Ovary (tissue), 7 donors: ENCODE measurements at regions not wholly inside any gene's neighbourhood (a gene's known extent, or its start where the extent isn't known, plus 50 kb on each side); places are given as distances from the start of the nearest gene placed in this dataset.

Experiments used
- DNase-seq, 5 donors: peaks; one replicate each; pipeline ENCODE4 v3.0.0-alpha.2; 2019 to 2020
- H3K27ac ChIP-seq, 2 donors: fragments of 200-600 bp; one replicate each; pipeline versions ENCODE4 v1.5.1 to v1.8.0; 2019 to 2022
- H3K27me3 ChIP-seq: fragments of 200-600 bp; one replicate; pipeline ENCODE4 v1.8.0; 2022
- H3K36me3 ChIP-seq: fragments of 200-600 bp; sonication (generic); one replicate; pipeline ENCODE4 v1.5.1; 2019
- H3K4me1 ChIP-seq: one replicate; pipeline ENCODE4 v1.8.1; 2013; ENCODE audit warnings: mild to moderate bottlenecking, moderate library complexity; ENCODE audit not compliant: insufficient read depth
- H3K4me3 ChIP-seq: fragments of 200-600 bp; sonication (generic); one replicate; pipeline ENCODE4 v1.5.1; 2017
- H3K9me3 ChIP-seq, 2 donors: fragments of 200-600 bp in 1 of 2; sonication (generic) in 1 of 2; one replicate each; pipeline versions ENCODE4 v1.5.1 to v1.8.1; 2013 to 2019; ENCODE audit warnings: mild to moderate bottlenecking in 1 of 2, moderate library complexity in 1 of 2
- CTCF ChIP-seq, 3 donors: fragments of 450-650 bp in 2 of 3; fragments of 200-600 bp in 1 of 3; IDR thresholded peaks; one replicate each; pipeline versions ENCODE4 v1.5.1 to v1.8.0; 2016 to 2022; ENCODE audit warnings: antibody characterized with exemption in 3 of 3, mild to moderate bottlenecking in 1 of 3
- EP300 ChIP-seq: sonication (generic); formaldehyde crosslinking; IDR thresholded peaks from one replicate; pipeline ENCODE4 v1.6.1; 2017; ENCODE audit warnings: antibody characterized with exemption
- POLR2A ChIP-seq: fragments of 450-650 bp; IDR thresholded peaks from one replicate; pipeline ENCODE4 v1.6.1; 2017; ENCODE audit warnings: antibody characterized with exemption, mild to moderate bottlenecking, moderate library complexity
- WGBS, 3 donors: extraction: QIAGEN DNeasy Blood & Tissue Kit in 1 of 3; methylation state at CpG; one replicate each; pipeline versions ENCODE4 v1.1.5 to v1.1.7; 2013 to 2017; 5-methylcytosine and 5-hydroxymethylcytosine counted together
- intact Hi-C, 4 donors: fragments of 100-400 bp; cut with DNase I; formaldehyde crosslinking; loops; one replicate each; pipeline versions ENCODE4 v1.11.0 to v1.15.1; 2022 to 2023
- donor health status: DM: no; HTN: no; CAD: no; lungs with moderate emphysema.
- donor health status: DM: no; HTN: no; CAD: no.
- donor health status: Bipolar disorder and iron deficiency.
- donor health status: DM: no; HTN: no; CAD: no.
- donor health status: DM: yes; HTN: yes; CAD: no.

- H3K4me3 ChIP-seq, result no peak overlapping the region
- no peaks in the 10 kb centered on the region for H3K4me1 ChIP-seq
- intact Hi-C loops, result no loop called here
- no peaks in the 10 kb centered on the region for H3K27me3 ChIP-seq
- WGBS, 3 donors, result 95 to 97% (median 95%) methylated on average over 5 of the region's 5 CpGs
- peaks cover 0 to 10% of the 10 kb centered on the region in 2 donors for H3K9me3 ChIP-seq
- H3K36me3 ChIP-seq, result no peaks in the 10 kb centered on the region
- TF ChIP-seq POLR2A (no peak), CTCF (IDR thresholded peaks at IDR 0.05) (no peak), EP300 (no peak)
- H3K27ac ChIP-seq, result no peak overlapping the region
- no peak for DNase-seq
Observed at GRCh38 chr16:11480634-11481033, 106.1 kb downstream of the LITAF start.

DNA sequence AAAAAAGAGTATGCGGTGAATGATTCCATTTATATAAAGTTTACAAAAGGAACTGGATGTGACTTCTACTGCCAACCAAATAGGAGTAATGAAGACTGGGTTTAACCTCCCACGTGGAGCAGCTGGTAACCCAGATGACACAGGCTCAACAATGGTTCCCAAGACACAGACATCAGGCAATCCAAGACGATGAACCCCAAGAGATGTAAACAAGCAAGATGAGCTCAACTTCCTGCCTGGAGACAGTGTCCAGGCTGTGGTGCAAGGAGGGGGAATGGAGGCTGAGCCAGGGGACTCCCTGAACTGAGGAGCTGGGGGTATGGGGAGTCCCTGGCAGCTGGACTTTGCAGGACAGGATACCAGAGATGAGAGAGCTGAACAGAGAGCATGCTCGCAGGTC lies 104.7 kb downstream of the LITAF start:
- intact Hi-C loops, result no loop called here
- H3K4me3 ChIP-seq, result no peak overlapping the region
- H3K36me3 ChIP-seq, result no peaks in the 10 kb centered on the region
- H3K4me1 ChIP-seq, result no peaks in the 10 kb centered on the region
- no peak for TF ChIP-seq POLR2A
- TF ChIP-seq EP300, result no peak
- TF ChIP-seq CTCF (IDR thresholded peaks at IDR 0.05), result no peak
- 61 to 71% (median 62%) methylated on average over 4 of the region's 4 CpGs for WGBS, 3 donors
- no peak overlapping the region for H3K27ac ChIP-seq
- H3K9me3 ChIP-seq, result peaks cover 0 to 10% of the 10 kb centered on the region in 2 donors
- no peak for DNase-seq
- H3K27me3 ChIP-seq, result no peaks in the 10 kb centered on the region

DNA sequence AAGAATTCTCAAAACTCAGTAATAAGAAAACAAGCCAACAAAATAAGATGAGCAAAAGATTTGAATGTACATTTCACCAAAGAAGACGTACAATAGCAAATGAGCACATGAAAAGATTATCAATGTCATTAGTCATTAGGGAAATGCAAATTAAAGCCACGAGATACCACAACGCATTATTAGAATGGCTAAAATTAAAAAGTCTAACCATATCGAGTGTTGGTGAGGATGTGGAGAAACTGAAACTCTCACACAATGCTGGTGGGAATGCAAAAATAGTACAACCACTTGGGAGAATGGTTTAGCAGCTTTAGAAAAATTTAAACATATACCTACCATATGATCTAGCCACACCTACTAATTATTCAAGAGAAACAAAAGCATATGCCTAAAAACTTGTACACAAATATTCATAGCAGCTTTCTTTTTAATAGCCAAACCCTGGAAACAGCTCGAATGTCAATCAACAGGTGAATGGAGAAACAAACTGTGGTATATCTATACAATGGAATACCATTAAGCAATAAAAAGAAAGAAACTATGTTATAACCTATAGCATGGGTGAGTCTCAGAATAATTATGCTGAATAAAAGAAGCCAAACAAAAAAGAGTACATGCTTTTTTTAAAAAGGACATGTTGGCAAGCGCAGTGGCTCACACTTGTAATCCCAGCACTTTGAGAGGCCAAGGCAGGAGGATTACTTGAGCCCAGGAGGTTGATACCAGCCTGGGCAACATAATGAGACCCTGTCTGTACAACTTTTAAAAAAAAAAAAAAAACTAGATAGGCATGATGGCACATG lies 103.6 kb downstream of the LITAF start:
- TF ChIP-seq CTCF (IDR thresholded peaks at IDR 0.05), result no peak
- TF ChIP-seq POLR2A, result no peak
- no peak for TF ChIP-seq EP300
- intact Hi-C loops, result no loop called here
- H3K27ac ChIP-seq, result no peak overlapping the region
- H3K4me1 ChIP-seq, result no peaks in the 10 kb centered on the region
- DNase-seq, result no peak
- no peaks in the 10 kb centered on the region for H3K36me3 ChIP-seq
- H3K4me3 ChIP-seq, result no peak overlapping the region
- peaks cover 0 to 10% of the 10 kb centered on the region in 2 donors for H3K9me3 ChIP-seq
- WGBS, 3 donors, result 87 to 90% (median 88%) methylated on average over 6 of the region's 6 CpGs
- no peaks in the 10 kb centered on the region for H3K27me3 ChIP-seq

DNA sequence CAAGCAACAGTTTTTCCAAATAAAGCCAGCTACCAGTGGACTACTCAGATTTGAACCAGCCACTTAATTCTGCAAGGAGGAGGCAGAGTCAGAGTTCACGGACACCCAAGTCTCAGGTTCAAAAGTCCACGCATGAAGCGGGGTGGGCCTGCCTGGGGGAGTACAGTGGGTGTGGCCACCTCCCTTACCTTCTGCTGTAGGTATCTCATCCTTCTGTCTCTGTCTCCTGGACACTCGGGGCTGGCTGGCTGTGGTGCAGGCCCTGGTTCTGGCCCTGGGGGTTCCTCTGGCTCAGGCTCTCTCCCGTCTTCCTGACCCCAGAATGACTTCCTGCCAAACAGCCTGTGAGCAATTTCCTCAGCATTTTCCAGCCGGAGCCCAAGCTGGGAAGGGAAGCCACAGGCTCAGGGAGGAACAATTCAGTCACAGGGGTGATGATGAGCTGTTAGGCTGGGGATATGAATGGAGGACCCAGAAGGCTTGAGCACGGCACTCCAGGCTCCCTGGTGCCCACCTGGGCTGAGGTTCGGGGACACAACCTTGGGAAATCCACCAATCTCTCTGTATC lies 101.9 kb downstream of the LITAF start:
- H3K4me3 ChIP-seq, result no peak overlapping the region
- no peaks in the 10 kb centered on the region for H3K4me1 ChIP-seq
- H3K27me3 ChIP-seq, result no peaks in the 10 kb centered on the region
- no peak for TF ChIP-seq CTCF (IDR thresholded peaks at IDR 0.05)
- TF ChIP-seq POLR2A, result no peak
- TF ChIP-seq EP300, result no peak
- peaks cover 0 to 10% of the 10 kb centered on the region in 2 donors for H3K9me3 ChIP-seq
- DNase-seq, result no peak
- no peaks in the 10 kb centered on the region for H3K36me3 ChIP-seq
- no peak overlapping the region for H3K27ac ChIP-seq
- 71 to 82% (median 79%) methylated on average over 8 of the region's 8 CpGs for WGBS, 3 donors
- intact Hi-C loops, result no loop called here
